Esophagus muscularis mucosa (tissue), 3 donors: ENCODE measurements at regions not wholly inside any gene's neighbourhood (a gene's known extent, or its start where the extent isn't known, plus 50 kb on each side); places are given as distances from the start of the nearest gene placed in this dataset.

Experiments
- CTCF ChIP-seq, 3 experiments: fragments of 200-600 bp in 2 of 3; fragments of 450-650 bp in 1 of 3; sonication (generic) in 2 of 3; IDR thresholded peaks; one replicate each; pipeline ENCODE4 v1.5.1; 2017 to 2019; ENCODE audit warnings: antibody characterized with exemption in 3 of 3, mild to moderate bottlenecking in 2 of 3, moderate library complexity in 1 of 3
- POLR2A ChIP-seq: fragments of 450-650 bp; IDR thresholded peaks from one replicate; pipeline ENCODE4 v1.6.1; 2017; ENCODE audit warnings: antibody characterized with exemption, moderate library complexity, mild to moderate bottlenecking, low read depth
- POLR2AphosphoS5 ChIP-seq, 2 donors: sonication (generic); formaldehyde crosslinking; IDR thresholded peaks; one replicate each; pipeline ENCODE4 v1.6.1; 2017; ENCODE audit warnings: antibody characterized with exemption in 2 of 2

- no peak for TF ChIP-seq CTCF (IDR thresholded peaks at IDR 0.05)
- TF ChIP-seq POLR2A = no peak
- TF ChIP-seq POLR2AphosphoS5 (IDR thresholded peaks at IDR 0.05) = no peak
Observed at GRCh38 chr20:1804554-1804956, 90.7 kb upstream of the SIRPA start.
